KMS-11 (cell line): ENCODE measurements at regions not wholly inside any gene's neighbourhood (a gene's known extent, or its start where the extent isn't known, plus 50 kb on each side); places are given as distances from the start of the nearest gene placed in this dataset.
"Not testable (repeated sequence)": the region's sequence is repeated elsewhere in the genome, so short reads cannot be mapped to it uniquely, and the experiment has no call there.

Source experiments
- H2AFZ ChIP-seq: fragments of 200-600 bp; sonication (generic); 2 replicates; pipeline ENCODE4 v1.6.1; 2016; ENCODE audit warnings: antibody characterized with exemption, mixed run types, low read depth
- H3K27ac ChIP-seq: fragments of 200-600 bp; sonication (generic); 2 replicates; pipeline ENCODE4 v1.6.1; 2016; ENCODE audit warnings: mild to moderate bottlenecking, mixed run types
- H3K27me3 ChIP-seq: fragments of 200-600 bp; sonication (generic); 2 replicates; pipeline ENCODE4 v1.6.1; 2017; ENCODE audit warnings: mild to moderate bottlenecking, low read depth, mixed run types, moderate library complexity; ENCODE audit not compliant: insufficient read depth
- H3K36me3 ChIP-seq: fragments of 200-600 bp; sonication (generic); 2 replicates; pipeline ENCODE4 v1.6.1; 2017; ENCODE audit warnings: mild to moderate bottlenecking, mixed run types; ENCODE audit not compliant: insufficient read depth
- H3K4me1 ChIP-seq: fragments of 200-600 bp; sonication (generic); 2 replicates; pipeline ENCODE4 v1.6.1; 2016; ENCODE audit warnings: mild to moderate bottlenecking, low read depth, mixed run types; ENCODE audit not compliant: poor library complexity, severe bottlenecking
- H3K4me2 ChIP-seq: fragments of 200-600 bp; sonication (generic); 2 replicates; pipeline ENCODE4 v1.7.0; 2016; ENCODE audit warnings: mild to moderate bottlenecking, mixed run types
- H3K4me3 ChIP-seq: fragments of 200-600 bp; sonication (generic); IDR thresholded peaks from 2 replicates; pipeline ENCODE4 v1.6.1; 2017; ENCODE audit warnings: low read depth, low read length, mixed read lengths; ENCODE audit not compliant: insufficient read depth
- H3K79me2 ChIP-seq: fragments of 200-600 bp; sonication (generic); 2 replicates; pipeline ENCODE4 v1.6.1; 2016; ENCODE audit warnings: low read depth, mixed run types; ENCODE audit not compliant: insufficient read depth
- H3K9ac ChIP-seq: fragments of 200-600 bp; sonication (generic); 2 replicates; pipeline ENCODE4 v1.6.1; 2016; ENCODE audit warnings: mild to moderate bottlenecking, mixed run types
- H4K20me1 ChIP-seq: fragments of 200-600 bp; sonication (generic); 2 replicates; pipeline ENCODE4 v1.6.1; 2016; ENCODE audit warnings: mild to moderate bottlenecking, mixed run types; ENCODE audit not compliant: insufficient read depth
- CTCF ChIP-seq: fragments of 200-600 bp; sonication (generic); conservative IDR thresholded peaks from 2 replicates; pipeline ENCODE4 v1.6.1; 2017; ENCODE audit warnings: low read depth, mild to moderate bottlenecking, antibody characterized with exemption, low read length, moderate library complexity, mixed read lengths

GRCh38 chr10:8173243-8173865 lies 118.9 kb downstream of the GATA3 start:
- Histone ChIP-seq H3K79me2 (no peaks in the 10 kb centered on the region), H3K27me3 (no peaks in the 10 kb centered on the region), H2AFZ (no peak overlapping the region), H3K9ac (no peak overlapping the region), H3K27ac (no peak overlapping the region), H4K20me1 (no peaks in the 10 kb centered on the region), H3K4me2 (no peak overlapping the region), H3K36me3 (no peaks in the 10 kb centered on the region), H3K4me1 (no peaks in the 10 kb centered on the region), H3K4me3 (no peak overlapping the region)
- no peak for TF ChIP-seq CTCF

- no peaks in the 10 kb centered on the region for H4K20me1 ChIP-seq
- no peak overlapping the region for H3K9ac ChIP-seq
- no peaks in the 10 kb centered on the region for H3K4me1 ChIP-seq
- H3K27me3 ChIP-seq, result no peaks in the 10 kb centered on the region
- no peak for TF ChIP-seq CTCF
- H3K36me3 ChIP-seq, result no peaks in the 10 kb centered on the region
- no peak overlapping the region for H3K27ac ChIP-seq
- H3K4me3 ChIP-seq, result no peak overlapping the region
- no peak overlapping the region for H3K4me2 ChIP-seq
- H3K79me2 ChIP-seq, result no peaks in the 10 kb centered on the region
- H2AFZ ChIP-seq, result no peak overlapping the region
These were observed 119.4 kb downstream of the GATA3 start for GRCh38 chr10:8173866-8174243.

- Histone ChIP-seq H3K4me1 (no peaks in the 10 kb centered on the region), H3K9ac (no peak overlapping the region), H3K4me3 (no peak overlapping the region), H2AFZ (no peak overlapping the region), H3K36me3 (no peaks in the 10 kb centered on the region), H3K79me2 (no peaks in the 10 kb centered on the region), H3K27me3 (no peaks in the 10 kb centered on the region), H3K4me2 (no peak overlapping the region), H3K27ac (no peak overlapping the region), H4K20me1 (no peaks in the 10 kb centered on the region)
- TF ChIP-seq CTCF, result no peak
These were observed 120.3 kb downstream of the GATA3 start for GRCh38 chr10:8174762-8175161.

- not testable (repeated sequence) for H3K27me3 ChIP-seq, H2AFZ ChIP-seq, H3K27ac ChIP-seq, H3K4me3 ChIP-seq, H3K79me2 ChIP-seq, H4K20me1 ChIP-seq, H3K4me1 ChIP-seq, H3K36me3 ChIP-seq, H3K4me2 ChIP-seq, H3K9ac ChIP-seq
These were observed 123.0 kb downstream of the GATA3 start for GRCh38 chr10:8177526-8177925.

GRCh38 chr10:8179773-8180172 lies 125.3 kb downstream of the GATA3 start:
- peaks cover 26% of the 10 kb centered on the region for H3K4me1 ChIP-seq
- not testable (repeated sequence) for H3K9ac ChIP-seq, H3K4me2 ChIP-seq, H3K27me3 ChIP-seq, H3K27ac ChIP-seq, H4K20me1 ChIP-seq, H3K79me2 ChIP-seq, H3K36me3 ChIP-seq, H2AFZ ChIP-seq, H3K4me3 ChIP-seq
